Fibroblast of lung (primary cell): ENCODE measurements at regions not wholly inside any gene's neighbourhood (a gene's known extent, or its start where the extent isn't known, plus 50 kb on each side); places are given as distances from the start of the nearest gene placed in this dataset.

Experiments
- CTCF ChIP-seq, 2 donors: IDR thresholded peaks in 1 of 2; conservative IDR thresholded peaks in 1 of 2; 1 replicate in 1 of 2; 2 replicates in 1 of 2; pipeline ENCODE4 v1.5.1; 2011 to 2012; ENCODE audit warnings: low read length in 2 of 2, control low read depth in 1 of 2, inconsistent platforms in 1 of 2, low read depth in 1 of 2, mild to moderate bottlenecking in 1 of 2
- EZH2 ChIP-seq: IDR thresholded peaks from 2 replicates; pipeline ENCODE4 v1.5.1; 2012; ENCODE audit warnings: low read length, control low read depth, mild to moderate bottlenecking; ENCODE audit errors: missing control alignments

- TF ChIP-seq CTCF (conservative IDR thresholded peaks at IDR 0.05 in 1 of 2, IDR thresholded peaks at IDR 0.05 in 1 of 2; ENCODE audit: low read depth in 1 of 2, low read length in 2 of 2) (no peak), EZH2 (no peak)
These were observed 241.7 kb upstream of the CEP162 start for GRCh38 chr6:84469144-84469543.
